GM23338 (cell line): ENCODE measurements at regions not wholly inside any gene's neighbourhood (a gene's known extent, or its start where the extent isn't known, plus 50 kb on each side); places are given as distances from the start of the nearest gene placed in this dataset.

ENCODE experiments used
- ATAC-seq: fragments of 200-7000 bp; cut with Tn5 transposase; 3 replicates; pipeline ENCODE4 v1.9.1; 2020
- DNase-seq: peaks from one replicate; pipeline ENCODE4 v3.0.0-alpha.2; 2015; ENCODE audit warnings: low spot score
- H2AFZ ChIP-seq: fragments of 200-600 bp; sonication (generic); 2 replicates; pipeline ENCODE4 v1.8.0; 2016; ENCODE audit warnings: antibody characterized with exemption, mild to moderate bottlenecking, moderate library complexity
- H3F3A ChIP-seq: fragments of 200-600 bp; sonication (generic); replicated peaks from 2 replicates; pipeline ENCODE4 v1.8.0; 2017; ENCODE audit warnings: antibody characterized with exemption, mixed run types, low read depth
- H3K27ac ChIP-seq: fragments of 200-600 bp; sonication (generic); 2 replicates; pipeline ENCODE4 v1.6.1; 2016; ENCODE audit warnings: low read depth
- H3K27me3 ChIP-seq: fragments of 200-600 bp; sonication (generic); 2 replicates; pipeline ENCODE4 v1.8.0; 2016; ENCODE audit warnings: mild to moderate bottlenecking, mixed run types, moderate library complexity; ENCODE audit not compliant: insufficient read depth
- H3K36me3 ChIP-seq: fragments of 200-600 bp; sonication (generic); 2 replicates; pipeline ENCODE4 v1.8.0; 2016; ENCODE audit warnings: mild to moderate bottlenecking; ENCODE audit not compliant: insufficient read depth
- H3K4me1 ChIP-seq: fragments of 200-600 bp; sonication (generic); 2 replicates; pipeline ENCODE4 v1.8.0; 2016; ENCODE audit warnings: mild to moderate bottlenecking, moderate library complexity; ENCODE audit not compliant: insufficient read depth
- H3K4me2 ChIP-seq: fragments of 200-600 bp; sonication (generic); 2 replicates; pipeline ENCODE4 v1.7.1; 2017; ENCODE audit warnings: mixed run types
- H3K4me3 ChIP-seq: fragments of 200-600 bp; sonication (generic); 2 replicates; pipeline ENCODE4 v1.6.1; 2016; ENCODE audit warnings: mixed run types
- H3K79me2 ChIP-seq: fragments of 200-600 bp; sonication (generic); replicated peaks from 2 replicates; pipeline ENCODE4 v1.8.0; 2017; ENCODE audit warnings: mild to moderate bottlenecking; ENCODE audit not compliant: insufficient read depth
- H3K9me2 ChIP-seq: fragments of 200-600 bp; sonication (generic); 2 replicates; pipeline ENCODE4 v1.8.0; 2017; ENCODE audit not compliant: insufficient read depth
- H4K20me1 ChIP-seq: fragments of 200-600 bp; sonication (generic); replicated peaks from 2 replicates; pipeline ENCODE4 v1.8.0; 2017; ENCODE audit warnings: mild to moderate bottlenecking; ENCODE audit not compliant: insufficient read depth
- H3K27ac Mint-ChIP-seq: 2 replicates; pipeline ENCODE4 v1.8.0; 2020; ENCODE audit warnings: inconsistent platforms, mild to moderate bottlenecking, moderate library complexity, mixed read lengths
- H3K27me3 Mint-ChIP-seq: 3 replicates; pipeline ENCODE4 v1.8.0; 2022; ENCODE audit warnings: low read depth, mild to moderate bottlenecking, moderate library complexity, mixed read lengths, inconsistent platforms; ENCODE audit not compliant: insufficient read depth, poor library complexity
- H3K36me3 Mint-ChIP-seq: 3 replicates; pipeline ENCODE4 v1.8.0; 2021; ENCODE audit warnings: low read depth, mild to moderate bottlenecking, inconsistent platforms, moderate library complexity, mixed read lengths
- H3K4me1 Mint-ChIP-seq: 3 replicates; pipeline ENCODE4 v1.8.0; 2020; ENCODE audit warnings: mild to moderate bottlenecking, inconsistent platforms, mixed read lengths
- H3K4me3 Mint-ChIP-seq: 3 replicates; pipeline ENCODE4 v1.8.0; 2021; ENCODE audit warnings: moderate library complexity, mild to moderate bottlenecking, inconsistent platforms, mixed read lengths
- H3K9me3 Mint-ChIP-seq: 3 replicates; pipeline ENCODE4 v1.8.0; 2020; ENCODE audit warnings: moderate library complexity, mild to moderate bottlenecking, inconsistent platforms, mixed read lengths
- EZH2 ChIP-seq: fragments of 200-600 bp; sonication (generic); IDR thresholded peaks from one replicate; pipeline ENCODE4 v1.8.0; 2017; ENCODE audit warnings: antibody characterized with exemption, mild to moderate bottlenecking, low read depth; ENCODE audit not compliant: unreplicated experiment
- EZH2phosphoT487 ChIP-seq: fragments of 200-600 bp; sonication (generic); IDR thresholded peaks from one replicate; pipeline ENCODE4 v1.8.1; 2018; ENCODE audit warnings: antibody characterized with exemption; ENCODE audit not compliant: unreplicated experiment
- JUNB ChIP-seq: IDR thresholded peaks from one replicate; pipeline ENCODE4 v1.6.1; 2016; ENCODE audit warnings: antibody characterized with exemption; ENCODE audit not compliant: unreplicated experiment
- NANOG ChIP-seq: IDR thresholded peaks from 2 replicates; pipeline ENCODE4 v1.6.1; 2016; ENCODE audit warnings: antibody characterized with exemption, borderline replicate concordance
- STAT1 ChIP-seq: IDR thresholded peaks from one replicate; pipeline ENCODE4 v1.6.1; 2016; ENCODE audit warnings: antibody characterized with exemption; ENCODE audit not compliant: unreplicated experiment
- ZNF114 ChIP-seq: fragments of 250-450 bp; sonication (Bioruptor Pico); IDR thresholded peaks from 2 replicates; pipeline ENCODE4 v1.5.0; 2020; ENCODE audit warnings: mild to moderate bottlenecking, moderate library complexity
- ZNF331 ChIP-seq: fragments of 250-450 bp; sonication (Bioruptor Pico); IDR thresholded peaks from 2 replicates; pipeline ENCODE4 v1.5.0; 2020; ENCODE audit warnings: low read depth, mild to moderate bottlenecking, moderate library complexity
- TF ChIP-seq, protein P1 (sequence below), 2 experiments: fragments of 200-600 bp in 1 of 2; sonication (generic) in 1 of 2; conservative IDR thresholded peaks; 2 replicates each; pipeline versions ENCODE4 v1.5.1 to v1.6.1; 2016 to 2017; ENCODE audit warnings: antibody characterized with exemption in 2 of 2, low read depth in 2 of 2, mild to moderate bottlenecking in 2 of 2, moderate library complexity in 1 of 2
- TF ChIP-seq, protein P2 (sequence below): IDR thresholded peaks from 2 replicates; pipeline ENCODE4 v1.6.1; 2016; ENCODE audit warnings: antibody characterized with exemption
- TF ChIP-seq, protein P3 (sequence below): IDR thresholded peaks from one replicate; pipeline ENCODE4 v1.6.1; 2018; ENCODE audit warnings: antibody characterized with exemption; ENCODE audit not compliant: unreplicated experiment

DNA sequence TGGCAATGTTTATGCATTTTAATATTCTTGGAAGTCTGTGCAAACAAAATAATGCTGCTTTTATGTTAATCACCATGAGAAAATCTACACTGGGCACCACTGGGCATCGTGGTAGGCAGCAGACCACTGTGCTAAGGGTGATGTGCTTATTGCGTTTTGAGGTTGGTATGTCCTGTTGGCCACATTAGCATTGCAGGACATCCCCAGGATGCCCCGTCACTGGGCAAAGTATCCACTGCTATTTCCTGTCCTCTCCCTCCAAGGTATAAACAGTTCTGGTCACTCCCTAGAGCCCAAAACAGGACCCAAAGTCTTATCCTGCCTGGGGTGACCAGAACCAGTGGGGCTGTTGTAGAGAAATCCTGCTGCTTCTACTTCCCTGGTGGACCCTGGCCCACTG lies 284.2 kb upstream of the ROPN1 start:
- ATAC-seq, result no peak
- Mint-ChIP-seq H3K36me3 (no peaks in the 10 kb centered on the region), H3K4me3 (no peak overlapping the region), H3K4me1 (peaks cover 2% of the 10 kb centered on the region; the same call in 2 of the 3 replicates), H3K9me3 (no peaks in the 10 kb centered on the region), H3K27ac (no peak overlapping the region), H3K27me3 (peaks cover 2% of the 10 kb centered on the region)
- Histone ChIP-seq H4K20me1 (no peaks in the 10 kb centered on the region), H3K4me1 (no peaks in the 10 kb centered on the region), H2AFZ (no peak overlapping the region), H3K27ac (no peak overlapping the region), H3K27me3 (no peaks in the 10 kb centered on the region), H3K36me3 (no peaks in the 10 kb centered on the region), H3K4me2 (no peak overlapping the region), H3K79me2 (no peaks in the 10 kb centered on the region), H3K4me3 (no peak overlapping the region), H3F3A (no peaks in the 10 kb centered on the region), H3K9me2 (peaks cover 6% of the 10 kb centered on the region)
- no peak for TF ChIP-seq EZH2
- no peak for TF ChIP-seq JUNB
- no peak for TF ChIP-seq ZNF331 (CRISPR knock-in tag)
- TF ChIP-seq EZH2phosphoT487, result no peak
- no peak for TF ChIP-seq STAT1
- TF ChIP-seq ZNF114 (CRISPR knock-in tag), result no peak
- TF ChIP-seq, protein P1, sequence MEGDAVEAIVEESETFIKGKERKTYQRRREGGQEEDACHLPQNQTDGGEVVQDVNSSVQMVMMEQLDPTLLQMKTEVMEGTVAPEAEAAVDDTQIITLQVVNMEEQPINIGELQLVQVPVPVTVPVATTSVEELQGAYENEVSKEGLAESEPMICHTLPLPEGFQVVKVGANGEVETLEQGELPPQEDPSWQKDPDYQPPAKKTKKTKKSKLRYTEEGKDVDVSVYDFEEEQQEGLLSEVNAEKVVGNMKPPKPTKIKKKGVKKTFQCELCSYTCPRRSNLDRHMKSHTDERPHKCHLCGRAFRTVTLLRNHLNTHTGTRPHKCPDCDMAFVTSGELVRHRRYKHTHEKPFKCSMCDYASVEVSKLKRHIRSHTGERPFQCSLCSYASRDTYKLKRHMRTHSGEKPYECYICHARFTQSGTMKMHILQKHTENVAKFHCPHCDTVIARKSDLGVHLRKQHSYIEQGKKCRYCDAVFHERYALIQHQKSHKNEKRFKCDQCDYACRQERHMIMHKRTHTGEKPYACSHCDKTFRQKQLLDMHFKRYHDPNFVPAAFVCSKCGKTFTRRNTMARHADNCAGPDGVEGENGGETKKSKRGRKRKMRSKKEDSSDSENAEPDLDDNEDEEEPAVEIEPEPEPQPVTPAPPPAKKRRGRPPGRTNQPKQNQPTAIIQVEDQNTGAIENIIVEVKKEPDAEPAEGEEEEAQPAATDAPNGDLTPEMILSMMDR (conservative IDR thresholded peaks at IDR 0.05; ENCODE audit: low read depth in 2 of 2), result no peak
- no peak for DNase-seq

DNA sequence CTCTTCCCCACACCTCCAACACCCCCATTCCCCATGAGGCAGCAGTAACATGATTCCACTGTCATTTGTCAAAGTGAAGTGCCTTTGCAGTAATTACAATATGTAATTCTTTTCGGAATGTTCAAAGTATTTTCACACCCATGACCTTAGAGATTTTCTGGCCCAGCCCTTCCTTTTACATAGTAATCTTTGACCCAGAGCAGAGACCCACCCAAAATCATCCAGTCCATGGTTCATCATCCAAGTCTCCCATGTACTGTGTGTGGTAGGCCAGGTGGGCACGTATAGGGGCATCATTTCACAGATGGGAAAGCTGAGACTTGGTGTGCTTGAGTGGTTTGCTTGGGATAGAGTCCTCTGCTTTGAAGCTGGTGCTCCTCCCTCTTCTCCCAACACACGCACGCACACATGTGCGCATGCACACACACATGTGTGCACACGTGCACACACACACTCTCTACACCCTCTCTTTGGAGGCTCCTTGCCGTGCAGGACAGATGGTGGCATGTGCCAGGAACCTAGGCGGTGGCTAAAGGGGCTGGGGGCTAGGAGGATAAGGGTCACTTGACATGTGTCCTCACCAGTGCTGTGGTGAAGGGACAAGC lies 284.7 kb upstream of the ROPN1 start:
- Histone ChIP-seq H2AFZ (no peak overlapping the region), H3F3A (no peaks in the 10 kb centered on the region), H4K20me1 (no peaks in the 10 kb centered on the region), H3K27me3 (no peaks in the 10 kb centered on the region), H3K4me1 (no peaks in the 10 kb centered on the region), H3K9me2 (peaks cover 6% of the 10 kb centered on the region), H3K4me3 (no peak overlapping the region), H3K27ac (no peak overlapping the region), H3K36me3 (no peaks in the 10 kb centered on the region), H3K4me2 (no peak overlapping the region), H3K79me2 (no peaks in the 10 kb centered on the region)
- no peaks in the 10 kb centered on the region for H3K36me3 Mint-ChIP-seq
- H3K27me3 Mint-ChIP-seq, result peaks cover 5% of the 10 kb centered on the region
- DNase-seq, result no peak
- peaks cover 5% of the 10 kb centered on the region for H3K4me1 Mint-ChIP-seq
- no peak for ATAC-seq
- no peaks in the 10 kb centered on the region for H3K9me3 Mint-ChIP-seq
- no peak overlapping the region for H3K27ac Mint-ChIP-seq
- no peak overlapping the region for H3K4me3 Mint-ChIP-seq
- no peak for TF ChIP-seq NANOG
- TF ChIP-seq EZH2phosphoT487, result no peak
- TF ChIP-seq, protein P2, sequence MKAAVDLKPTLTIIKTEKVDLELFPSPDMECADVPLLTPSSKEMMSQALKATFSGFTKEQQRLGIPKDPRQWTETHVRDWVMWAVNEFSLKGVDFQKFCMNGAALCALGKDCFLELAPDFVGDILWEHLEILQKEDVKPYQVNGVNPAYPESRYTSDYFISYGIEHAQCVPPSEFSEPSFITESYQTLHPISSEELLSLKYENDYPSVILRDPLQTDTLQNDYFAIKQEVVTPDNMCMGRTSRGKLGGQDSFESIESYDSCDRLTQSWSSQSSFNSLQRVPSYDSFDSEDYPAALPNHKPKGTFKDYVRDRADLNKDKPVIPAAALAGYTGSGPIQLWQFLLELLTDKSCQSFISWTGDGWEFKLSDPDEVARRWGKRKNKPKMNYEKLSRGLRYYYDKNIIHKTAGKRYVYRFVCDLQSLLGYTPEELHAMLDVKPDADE, result no peak
- TF ChIP-seq EZH2, result no peak
- TF ChIP-seq, protein P3, sequence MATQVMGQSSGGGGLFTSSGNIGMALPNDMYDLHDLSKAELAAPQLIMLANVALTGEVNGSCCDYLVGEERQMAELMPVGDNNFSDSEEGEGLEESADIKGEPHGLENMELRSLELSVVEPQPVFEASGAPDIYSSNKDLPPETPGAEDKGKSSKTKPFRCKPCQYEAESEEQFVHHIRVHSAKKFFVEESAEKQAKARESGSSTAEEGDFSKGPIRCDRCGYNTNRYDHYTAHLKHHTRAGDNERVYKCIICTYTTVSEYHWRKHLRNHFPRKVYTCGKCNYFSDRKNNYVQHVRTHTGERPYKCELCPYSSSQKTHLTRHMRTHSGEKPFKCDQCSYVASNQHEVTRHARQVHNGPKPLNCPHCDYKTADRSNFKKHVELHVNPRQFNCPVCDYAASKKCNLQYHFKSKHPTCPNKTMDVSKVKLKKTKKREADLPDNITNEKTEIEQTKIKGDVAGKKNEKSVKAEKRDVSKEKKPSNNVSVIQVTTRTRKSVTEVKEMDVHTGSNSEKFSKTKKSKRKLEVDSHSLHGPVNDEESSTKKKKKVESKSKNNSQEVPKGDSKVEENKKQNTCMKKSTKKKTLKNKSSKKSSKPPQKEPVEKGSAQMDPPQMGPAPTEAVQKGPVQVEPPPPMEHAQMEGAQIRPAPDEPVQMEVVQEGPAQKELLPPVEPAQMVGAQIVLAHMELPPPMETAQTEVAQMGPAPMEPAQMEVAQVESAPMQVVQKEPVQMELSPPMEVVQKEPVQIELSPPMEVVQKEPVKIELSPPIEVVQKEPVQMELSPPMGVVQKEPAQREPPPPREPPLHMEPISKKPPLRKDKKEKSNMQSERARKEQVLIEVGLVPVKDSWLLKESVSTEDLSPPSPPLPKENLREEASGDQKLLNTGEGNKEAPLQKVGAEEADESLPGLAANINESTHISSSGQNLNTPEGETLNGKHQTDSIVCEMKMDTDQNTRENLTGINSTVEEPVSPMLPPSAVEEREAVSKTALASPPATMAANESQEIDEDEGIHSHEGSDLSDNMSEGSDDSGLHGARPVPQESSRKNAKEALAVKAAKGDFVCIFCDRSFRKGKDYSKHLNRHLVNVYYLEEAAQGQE, result no peak
